ENCODE measurements at regions not wholly inside any gene's neighbourhood (a gene's known extent, or its start where the extent isn't known, plus 50 kb on each side); places are given as distances from the start of the nearest gene placed in this dataset.

DNA sequence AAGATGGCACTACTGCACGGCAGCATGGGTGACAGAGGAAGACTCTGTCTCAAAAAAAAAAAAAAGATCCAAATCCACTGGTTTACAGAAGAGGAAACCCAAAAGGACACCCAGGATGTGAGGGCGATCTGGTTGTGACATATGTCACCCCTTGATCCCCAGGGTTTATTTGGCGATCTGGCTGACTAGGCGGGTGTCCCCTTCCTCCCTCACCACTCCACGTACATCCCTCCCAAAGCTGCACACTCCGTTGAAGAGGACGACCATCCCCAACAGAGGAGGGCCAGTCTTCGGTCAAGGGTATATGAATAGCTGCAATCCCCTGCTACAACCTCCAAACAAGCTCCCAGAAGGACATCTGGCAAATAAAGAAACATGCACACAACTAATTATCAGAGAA is 111.6 kb downstream of the HTR5A start:
- DNase-seq (ENCODE audit: low spot score), result no peak

DNA sequence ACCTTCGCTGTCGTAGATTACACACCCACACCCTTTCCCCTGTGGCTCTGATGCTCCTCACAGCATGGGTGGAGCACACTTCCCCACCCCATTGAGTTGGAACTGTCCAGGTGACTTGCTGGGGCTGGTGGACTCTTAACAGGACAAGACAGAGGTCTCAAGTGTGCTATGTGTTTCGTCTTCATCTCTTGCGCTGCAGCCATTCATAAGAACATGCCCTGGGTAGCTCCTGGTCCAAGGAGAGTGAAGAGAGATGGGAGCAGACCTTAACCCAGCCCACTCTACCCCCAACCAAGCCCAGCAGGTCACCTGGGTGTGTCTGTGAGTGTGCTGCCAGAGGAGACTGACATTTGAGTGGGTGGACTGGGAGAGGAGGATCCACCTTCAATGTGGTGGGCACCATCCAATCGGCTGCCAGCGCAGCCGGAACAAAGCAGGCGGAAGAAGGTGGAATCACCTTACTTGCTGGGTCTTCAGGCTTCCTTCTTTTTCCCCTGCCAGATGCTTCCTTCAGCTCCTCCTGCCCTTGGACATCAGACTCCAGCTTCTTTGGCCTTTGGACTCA is 112.4 kb downstream of the HTR5A start:
- DNase-seq (ENCODE audit: low spot score), result no peak

DNA sequence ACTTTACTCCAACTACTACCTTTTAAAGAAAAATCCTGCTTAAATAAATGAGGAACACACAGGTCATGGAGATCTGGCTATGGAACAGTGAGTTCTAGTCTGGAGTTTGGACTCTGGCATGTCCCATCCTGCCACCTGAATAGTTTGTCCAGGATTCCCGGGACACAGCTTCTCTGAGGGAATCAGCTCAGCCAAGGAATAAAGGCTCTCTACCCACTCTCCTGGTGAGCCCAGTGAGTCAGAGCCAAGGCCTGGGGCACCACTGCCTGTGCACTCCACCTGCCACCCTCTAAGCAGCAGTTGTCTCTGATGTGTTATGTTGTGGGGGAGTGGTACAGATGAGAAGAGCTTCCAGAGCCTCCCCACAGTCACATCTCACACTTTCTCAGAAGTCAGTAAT is 113.5 kb downstream of the HTR5A start:
- no peak for DNase-seq (ENCODE audit: low spot score)

DNA sequence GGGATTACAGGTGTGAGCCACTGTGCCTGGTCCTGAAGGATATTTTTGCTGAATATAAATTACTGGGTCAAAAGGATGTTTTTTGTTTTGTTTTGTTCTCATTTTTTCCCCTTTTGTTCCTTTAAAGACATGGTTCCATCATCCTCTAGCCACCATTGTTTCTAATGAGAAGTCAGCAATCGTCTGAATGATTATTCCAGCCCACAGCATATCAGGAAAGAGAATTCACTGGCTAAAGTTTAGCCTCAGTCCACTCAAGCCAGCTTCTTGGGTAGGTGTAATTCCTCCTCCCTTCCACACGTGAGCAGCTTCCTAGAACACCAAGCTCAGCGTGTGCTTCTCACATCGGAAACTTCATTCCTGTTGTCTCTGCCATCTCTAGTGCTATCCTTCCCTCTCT is 112.8 kb upstream of the INSIG1 start:
- no peak for DNase-seq (ENCODE audit: low spot score)

DNA sequence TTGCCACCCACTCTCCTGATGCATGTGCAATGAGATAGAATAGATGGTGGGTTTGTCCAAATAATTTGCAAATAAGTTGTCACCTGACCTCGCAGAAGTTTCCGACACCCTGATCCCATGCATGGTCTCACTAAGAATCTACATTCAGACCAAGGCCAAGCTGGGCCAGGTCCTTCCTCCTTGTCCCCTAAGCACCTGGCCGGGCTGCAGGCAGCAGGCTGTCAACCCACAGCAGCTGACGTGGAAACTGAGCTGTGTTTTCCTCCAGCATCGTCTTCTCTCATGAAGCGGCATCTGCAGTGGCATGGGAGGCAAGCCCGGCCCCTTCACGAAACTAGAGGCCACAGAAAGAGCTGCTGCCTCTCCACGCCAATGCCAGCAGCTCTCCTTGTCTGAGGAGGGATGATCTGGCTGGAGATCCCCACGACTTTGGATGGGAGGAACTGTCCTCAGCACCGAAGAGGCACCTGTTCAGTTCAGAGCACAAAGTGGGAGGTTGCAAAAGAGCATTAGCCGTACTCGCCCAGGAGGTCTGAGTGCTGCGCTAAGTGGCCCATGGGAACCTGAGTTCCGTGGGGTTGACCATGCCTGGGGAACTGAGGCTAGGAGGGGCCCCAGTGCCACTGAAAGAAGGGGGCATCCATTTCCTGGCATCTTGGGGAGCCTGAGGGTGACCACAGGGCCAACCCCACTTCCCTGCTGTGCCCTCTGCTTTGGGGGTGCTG is 110.5 kb upstream of the INSIG1 start:
- DNase-seq (ENCODE audit: low spot score), result no peak

DNA sequence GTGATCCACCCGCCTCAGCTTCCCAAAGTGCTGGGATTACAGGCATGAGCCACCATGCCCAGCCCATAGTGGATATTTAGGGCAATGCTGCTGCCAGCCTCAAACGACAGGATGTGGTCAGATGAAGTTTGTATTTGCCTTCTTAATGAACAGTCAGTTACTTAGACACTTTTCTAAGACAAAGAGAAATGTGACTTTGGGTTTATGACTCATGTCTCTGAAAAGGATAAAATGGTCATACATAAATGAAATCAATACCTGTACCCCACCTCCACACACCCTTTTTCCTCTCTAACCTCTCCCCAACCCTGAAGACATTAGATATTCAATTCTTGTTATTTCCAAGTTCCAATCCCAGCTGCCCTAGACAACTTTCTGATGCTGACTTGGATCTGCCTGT is 109.3 kb upstream of the INSIG1 start:
- no peak for DNase-seq (ENCODE audit: low spot score)

DNA sequence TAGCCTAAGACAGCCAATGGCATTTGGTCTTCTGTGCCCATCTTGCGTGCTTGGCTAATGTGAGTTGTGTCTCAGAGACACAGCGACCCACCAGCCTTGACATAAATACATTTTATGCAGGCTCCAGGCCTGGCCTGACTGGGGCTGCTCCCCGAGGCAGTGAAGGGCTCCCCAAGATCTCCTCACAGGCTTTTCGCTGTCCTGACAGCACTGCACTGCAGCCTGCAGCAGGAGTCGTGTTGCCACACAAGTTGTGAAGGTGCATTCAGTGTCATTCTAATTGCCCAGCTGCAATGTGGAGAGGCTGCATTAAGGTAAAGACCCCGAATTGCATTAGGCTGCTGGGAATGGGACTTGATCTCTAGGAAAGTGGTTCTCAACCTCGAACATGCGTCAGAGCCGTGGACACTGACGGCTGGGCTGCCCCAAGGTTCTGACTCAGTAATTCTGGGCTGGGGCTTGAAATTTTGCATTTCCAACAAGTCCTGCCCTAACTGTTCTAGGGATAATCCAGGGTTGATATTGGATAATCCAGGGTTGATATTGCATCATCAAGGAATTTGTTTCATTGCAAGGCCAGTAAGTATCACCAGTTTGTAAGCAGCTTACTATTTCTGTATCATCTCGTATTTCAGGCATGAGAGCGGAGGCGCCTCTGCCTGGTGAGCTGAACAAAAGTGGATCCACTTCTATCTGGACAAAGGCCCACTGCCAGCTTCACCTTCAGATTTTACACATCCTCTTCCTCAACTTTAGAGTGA is 108.7 kb upstream of the INSIG1 start:
- no peak for DNase-seq (ENCODE audit: low spot score)

DNA sequence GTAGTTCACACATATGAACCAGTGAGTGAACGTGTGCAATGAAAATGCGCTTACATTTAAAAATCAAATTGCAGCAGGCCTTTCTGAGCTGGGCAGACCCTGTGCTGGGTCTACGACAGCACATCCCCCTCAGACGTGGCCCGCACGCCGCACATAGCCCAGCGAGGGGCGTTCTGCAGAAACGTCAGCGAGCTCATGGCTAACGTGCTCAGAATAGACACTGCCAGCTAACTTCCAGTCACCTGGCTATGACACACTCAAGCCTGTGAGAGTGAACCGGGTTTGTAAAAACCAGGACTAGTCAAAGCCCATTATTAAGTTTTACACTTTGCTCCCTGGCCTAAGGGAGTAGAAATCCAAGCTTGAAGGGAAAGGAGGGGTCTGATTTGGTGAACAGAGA is 108.1 kb upstream of the INSIG1 start:
- no peak for DNase-seq (ENCODE audit: low spot score)

DNA sequence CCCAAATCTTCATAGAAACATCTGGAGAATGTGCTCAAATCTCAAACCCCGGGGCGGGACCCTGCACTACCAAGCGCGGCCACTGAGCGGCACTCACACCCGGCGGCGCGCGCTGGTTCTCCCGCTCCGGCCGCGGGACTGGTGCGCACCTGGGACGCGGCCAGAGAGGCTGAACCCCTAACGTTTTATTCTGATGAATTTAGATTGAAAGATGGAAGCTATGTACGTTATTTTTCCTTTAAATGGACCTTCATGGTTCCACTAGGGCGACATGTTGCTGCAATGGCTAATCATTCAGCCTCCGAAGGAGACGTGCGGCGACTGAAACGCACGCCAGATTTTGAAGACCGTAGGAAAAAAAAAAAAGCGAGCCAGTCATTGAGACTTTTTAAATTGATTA is 107.0 kb upstream of the INSIG1 start:
- DNase-seq (ENCODE audit: low spot score), result peak; percentile 21

DNA sequence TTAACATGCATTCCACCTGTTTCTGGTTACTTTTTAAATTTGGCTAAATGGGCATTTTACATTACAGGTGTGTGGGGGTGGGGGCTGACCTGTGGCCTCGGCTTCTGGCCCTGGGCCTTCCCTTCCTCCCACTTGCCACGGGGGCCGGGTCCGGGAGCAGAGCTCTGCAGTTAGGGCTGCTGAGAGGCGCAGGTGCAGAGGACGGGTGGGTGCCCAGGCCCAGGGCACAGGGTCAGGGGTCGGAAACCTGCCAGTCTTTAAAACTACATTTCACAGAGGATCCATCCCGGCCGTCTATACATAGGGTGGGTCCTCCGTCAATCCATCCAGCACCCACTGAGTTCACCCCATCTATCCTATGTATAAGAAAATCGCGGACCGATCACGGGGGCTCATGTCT is 106.5 kb upstream of the INSIG1 start:
- no peak for DNase-seq (ENCODE audit: low spot score)

DNA sequence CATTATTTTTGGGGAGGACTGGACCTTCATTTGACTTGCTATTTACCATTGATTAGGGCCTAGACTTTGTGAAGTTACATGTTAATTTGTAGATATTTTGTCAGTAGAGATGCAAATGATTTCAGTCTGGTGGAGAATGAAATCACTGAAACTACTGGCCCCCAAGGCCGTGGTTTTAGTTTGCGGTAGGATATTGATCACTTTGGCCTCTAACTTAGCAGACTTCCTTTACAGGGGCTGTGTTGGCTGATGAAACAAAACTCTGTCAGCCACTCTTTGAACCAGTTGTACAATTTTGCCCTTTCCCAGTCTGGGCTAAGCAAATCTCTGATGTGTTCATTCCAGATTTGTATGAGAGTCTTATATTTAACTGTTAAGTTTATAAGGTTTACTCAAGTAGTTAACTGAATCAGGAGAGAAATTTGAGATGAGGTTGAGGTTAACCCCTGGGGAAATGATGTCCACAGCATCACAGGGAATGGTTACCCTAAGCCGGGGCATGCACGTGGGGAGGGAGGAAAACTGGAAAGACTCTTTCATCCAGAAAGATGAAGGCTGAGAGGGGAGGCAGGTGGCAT is 105.7 kb upstream of the INSIG1 start:
- no peak for DNase-seq (ENCODE audit: low spot score)

DNA sequence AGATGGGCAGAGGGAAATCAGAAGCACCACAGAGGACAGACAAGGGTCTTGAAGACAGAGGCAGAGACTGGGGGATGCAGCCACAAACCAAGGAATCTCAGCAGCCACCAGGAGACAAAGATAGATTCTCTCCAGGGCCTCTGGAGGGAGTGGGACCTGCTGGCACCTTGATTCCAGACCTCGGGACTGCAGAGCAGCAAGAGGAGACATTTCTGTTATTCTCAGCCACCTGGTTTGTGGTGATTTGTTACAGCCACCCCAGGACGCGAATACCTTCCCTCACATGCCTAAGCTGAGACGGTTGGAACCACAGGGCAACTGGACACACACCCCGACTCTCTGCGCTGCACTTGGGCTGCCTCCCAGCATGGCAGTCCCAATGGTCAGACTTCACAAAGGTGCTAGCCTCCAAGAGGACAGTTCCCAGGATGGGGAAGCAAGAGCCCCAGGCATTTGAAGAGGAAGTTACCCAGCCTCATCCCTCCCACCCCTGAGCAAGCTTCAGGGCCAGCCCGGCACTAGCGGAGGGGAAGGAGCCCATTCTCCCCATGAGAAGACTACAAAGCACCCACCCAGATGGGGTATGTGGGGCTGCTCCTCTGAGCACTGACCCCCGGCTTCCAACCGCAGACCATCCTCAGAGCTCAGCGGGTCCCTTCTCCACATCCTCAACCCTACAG is 104.6 kb upstream of the INSIG1 start:
- DNase-seq (ENCODE audit: low spot score), result no peak

DNA sequence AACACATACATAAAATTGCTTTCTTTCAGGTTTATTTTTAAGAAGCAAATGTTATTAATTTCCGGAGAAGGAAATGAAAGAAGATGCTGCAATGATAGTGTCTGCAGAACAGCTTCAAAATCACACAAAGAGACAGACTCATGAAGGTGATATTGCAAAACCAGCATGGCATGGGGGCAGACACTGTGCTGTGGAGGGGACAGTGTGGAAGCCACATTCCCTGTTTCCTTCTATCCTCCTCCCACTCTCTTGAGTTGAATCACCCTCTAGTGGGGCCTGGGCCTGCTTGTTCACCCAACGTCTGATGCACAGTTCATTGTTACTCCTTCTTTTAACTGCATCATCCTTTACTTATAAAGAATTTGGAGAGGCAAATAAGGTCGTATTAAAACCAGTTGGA is 104.0 kb upstream of the INSIG1 start:
- no peak for DNase-seq (ENCODE audit: low spot score)

DNA sequence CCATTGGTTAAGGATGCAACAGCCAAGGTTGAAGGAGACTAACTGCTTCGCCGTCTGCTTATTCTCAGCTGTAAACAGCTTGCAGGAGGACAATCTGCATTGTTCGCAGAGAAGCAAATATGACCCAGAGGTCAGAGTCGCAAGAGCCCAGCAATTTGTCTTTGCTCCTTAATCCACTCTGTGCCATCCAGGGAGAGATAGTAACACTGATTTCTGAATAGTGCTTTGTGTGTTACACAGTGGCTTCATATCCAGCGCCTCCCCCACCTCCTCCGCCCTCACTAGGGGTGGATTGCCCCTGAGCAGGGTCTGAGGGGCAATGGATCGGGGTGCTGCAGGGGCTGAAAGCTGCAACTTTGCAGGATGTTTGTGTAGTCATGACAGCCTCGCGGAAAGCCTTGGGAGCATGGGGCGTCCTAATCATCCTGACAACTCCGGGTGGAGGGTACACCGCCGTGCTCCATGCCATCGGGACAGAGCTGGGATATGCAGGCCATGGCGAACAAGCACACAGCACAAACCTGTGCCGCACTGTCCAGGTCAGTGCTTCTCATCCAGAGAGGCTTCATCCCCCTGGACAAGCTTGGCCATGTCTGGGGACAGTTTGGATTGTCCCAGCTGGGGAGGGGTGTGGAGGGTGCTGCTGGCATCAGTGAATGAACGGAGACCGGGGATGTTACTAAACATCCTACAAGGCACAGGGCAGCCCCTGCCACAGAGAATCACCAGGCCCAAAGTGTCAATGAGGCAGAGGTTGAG is 103.1 kb upstream of the INSIG1 start:
- DNase-seq (ENCODE audit: low spot score), result no peak

DNA sequence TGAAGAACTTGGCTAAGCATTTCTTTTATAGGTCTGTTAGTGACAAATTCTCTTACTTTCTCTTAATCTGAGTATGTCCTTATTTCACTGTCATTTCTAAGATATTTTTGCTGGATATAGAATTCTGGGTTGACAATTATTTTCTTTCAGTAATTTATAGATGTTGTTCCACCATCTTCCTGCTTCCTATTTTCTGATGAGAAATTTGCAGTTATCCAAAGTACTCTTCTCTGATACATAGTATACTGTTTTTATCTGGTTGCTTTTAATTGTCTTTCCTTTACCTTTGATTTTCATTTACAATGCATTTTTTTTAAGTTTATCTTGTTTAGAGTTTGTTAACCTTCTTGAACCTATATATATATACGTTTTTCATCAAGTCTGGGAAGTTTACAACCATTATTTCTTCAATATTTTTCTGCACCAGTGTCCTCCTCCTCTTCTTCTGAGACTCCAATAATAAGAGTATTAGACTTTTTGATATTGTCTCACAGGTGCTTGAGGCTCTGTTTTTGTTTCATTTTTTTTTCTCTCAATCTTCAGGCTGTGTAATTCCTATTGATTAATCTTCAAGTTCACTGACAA is 101.6 kb upstream of the INSIG1 start:
- no peak for DNase-seq (ENCODE audit: low spot score)

DNA sequence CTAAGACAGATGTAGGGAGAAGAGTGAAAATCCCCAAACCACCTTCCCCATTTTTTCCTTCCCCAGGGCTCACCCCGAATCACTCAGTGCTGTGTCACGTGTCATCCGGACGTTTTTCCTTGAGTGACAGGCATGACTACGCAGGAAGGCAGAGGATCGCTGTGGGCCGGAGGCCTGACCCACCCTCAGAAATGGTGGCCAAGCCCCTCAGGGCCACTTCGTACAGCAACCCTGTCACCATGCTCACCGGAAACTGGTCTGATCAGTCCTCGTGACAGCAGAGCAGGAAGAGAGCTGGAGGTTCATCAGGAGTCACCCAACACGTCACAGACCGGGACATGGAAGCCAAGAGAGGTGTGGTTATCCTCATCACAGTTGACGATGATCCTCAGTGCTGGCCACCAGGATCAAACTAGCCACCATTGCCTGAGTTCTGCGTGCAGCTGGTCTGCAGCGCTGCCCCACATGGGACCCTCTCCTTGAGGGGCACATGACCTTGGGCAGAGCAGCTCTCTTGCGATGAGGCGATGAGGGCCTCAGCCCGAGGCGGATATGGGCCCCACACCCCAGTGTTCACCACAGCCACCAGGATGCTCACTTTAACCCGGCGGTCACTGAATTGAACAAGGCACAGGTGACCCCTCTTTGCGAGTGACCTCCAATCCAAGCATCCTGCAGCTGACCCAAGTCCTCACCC is 99.3 kb upstream of the INSIG1 start:
- no peak for DNase-seq (ENCODE audit: low spot score)

DNA sequence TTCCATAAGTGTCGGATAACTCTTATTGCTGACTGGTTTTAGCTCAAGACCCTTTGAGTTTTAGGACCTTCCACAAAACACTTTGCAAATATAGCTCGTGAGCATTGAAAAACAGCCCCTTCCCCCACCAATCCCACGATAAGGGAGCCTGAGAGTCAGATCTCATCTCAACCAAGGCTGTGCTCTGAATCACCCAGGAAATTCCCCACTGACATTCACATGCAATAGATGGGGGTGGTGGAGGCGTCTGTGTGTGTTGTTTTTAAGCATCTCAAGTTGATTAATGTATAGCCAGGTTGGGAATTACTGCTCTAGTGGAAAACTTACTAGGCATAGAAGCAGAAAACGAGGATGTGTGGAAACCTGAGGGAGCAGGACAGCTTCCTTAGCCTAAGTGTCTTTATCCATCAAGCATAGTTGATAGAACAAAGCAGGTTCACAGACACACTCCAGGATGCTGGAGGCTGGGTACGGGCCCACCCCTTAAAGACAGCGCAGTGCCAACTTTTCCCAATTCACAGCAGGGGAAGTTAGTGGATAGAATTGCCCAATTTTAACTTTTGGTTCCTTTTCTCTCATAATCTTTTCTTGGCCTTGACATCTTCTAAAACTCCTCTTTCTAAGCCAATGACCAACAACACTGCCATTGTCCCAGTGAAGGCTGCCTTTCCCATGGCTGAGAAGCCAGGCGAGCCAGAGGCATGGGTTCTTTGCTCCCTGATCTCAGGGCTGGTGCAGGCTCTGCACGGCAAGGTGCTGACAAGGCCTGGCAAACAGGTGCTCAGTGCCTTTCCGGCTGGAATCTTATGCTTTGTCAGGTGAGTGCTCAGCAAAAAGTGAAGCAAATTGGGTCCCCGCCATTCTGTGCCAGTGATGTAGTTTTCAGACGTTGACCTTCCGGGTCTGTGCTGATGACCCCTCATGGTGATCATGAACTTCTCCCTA is 98.5 kb upstream of the INSIG1 start:
- no peak for DNase-seq (ENCODE audit: low spot score)

DNA sequence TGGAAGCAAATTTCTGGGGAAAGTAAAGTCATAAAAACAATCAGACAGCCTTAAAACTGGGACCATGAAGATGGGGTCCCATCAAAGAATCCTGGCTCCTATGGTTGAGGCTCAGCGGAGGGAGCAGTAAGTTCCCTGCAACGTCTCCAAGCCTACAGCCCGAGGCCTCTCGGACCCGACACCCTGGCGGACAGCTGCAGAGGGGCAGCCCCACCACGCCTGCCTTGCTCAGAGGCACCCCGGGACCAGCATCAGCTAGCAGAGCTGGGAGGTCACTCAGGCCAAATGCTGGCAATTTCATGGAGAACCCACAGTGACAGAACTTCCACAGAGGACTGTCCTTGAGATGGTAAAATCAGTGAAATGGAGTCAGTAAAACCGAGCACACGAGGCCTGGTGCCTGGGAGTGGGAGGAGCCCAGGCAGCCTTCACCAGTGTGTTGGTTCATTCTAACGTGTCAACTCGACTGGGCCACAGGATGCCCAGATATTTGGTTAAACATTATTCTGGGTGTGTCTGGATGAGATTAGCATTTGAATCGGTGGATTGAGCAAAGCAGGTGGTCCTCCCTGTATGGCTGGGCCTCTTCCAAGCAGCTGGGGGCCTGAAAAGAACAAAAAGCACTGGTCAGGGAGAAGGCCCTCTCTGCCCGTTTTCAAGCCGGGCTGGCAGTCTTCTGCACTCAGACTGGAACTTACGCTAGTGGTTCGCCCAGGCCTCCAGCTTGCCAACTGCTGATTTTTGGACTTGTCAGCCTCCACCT is 96.2 kb upstream of the INSIG1 start:
- no peak for DNase-seq (ENCODE audit: low spot score)
